ENCODE measurements at regions not wholly inside any gene's neighbourhood (a gene's known extent, or its start where the extent isn't known, plus 50 kb on each side); places are given as distances from the start of the nearest gene placed in this dataset.

DNA sequence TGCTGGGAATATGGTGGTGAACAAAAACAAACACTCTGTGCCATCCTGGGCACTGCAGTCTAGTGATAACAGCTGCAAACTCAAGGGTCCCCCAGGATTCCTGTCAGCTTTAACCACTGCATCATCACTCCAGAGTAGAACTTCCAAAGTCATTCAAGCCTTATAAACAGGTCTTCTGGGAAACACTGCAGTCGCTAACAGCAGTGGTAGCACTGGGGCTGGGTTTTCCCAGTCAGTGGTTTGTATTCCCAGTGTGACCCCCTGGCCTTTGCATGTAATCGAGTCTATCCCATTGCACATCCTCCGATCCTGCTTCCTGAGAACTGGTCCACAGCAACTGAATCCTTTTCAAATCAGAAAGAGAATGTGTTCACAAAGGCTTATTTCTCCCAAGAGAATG is 623.5 kb downstream of the EDEM1 start:
- TF ChIP-seq EP300 (IDR thresholded peaks at IDR 0.05) (no peak), POLR2AphosphoS5 (IDR thresholded peaks at IDR 0.05) (no peak), POLR2A (IDR thresholded peaks at IDR 0.05) (no peak)
- TF ChIP-seq, protein P1, sequence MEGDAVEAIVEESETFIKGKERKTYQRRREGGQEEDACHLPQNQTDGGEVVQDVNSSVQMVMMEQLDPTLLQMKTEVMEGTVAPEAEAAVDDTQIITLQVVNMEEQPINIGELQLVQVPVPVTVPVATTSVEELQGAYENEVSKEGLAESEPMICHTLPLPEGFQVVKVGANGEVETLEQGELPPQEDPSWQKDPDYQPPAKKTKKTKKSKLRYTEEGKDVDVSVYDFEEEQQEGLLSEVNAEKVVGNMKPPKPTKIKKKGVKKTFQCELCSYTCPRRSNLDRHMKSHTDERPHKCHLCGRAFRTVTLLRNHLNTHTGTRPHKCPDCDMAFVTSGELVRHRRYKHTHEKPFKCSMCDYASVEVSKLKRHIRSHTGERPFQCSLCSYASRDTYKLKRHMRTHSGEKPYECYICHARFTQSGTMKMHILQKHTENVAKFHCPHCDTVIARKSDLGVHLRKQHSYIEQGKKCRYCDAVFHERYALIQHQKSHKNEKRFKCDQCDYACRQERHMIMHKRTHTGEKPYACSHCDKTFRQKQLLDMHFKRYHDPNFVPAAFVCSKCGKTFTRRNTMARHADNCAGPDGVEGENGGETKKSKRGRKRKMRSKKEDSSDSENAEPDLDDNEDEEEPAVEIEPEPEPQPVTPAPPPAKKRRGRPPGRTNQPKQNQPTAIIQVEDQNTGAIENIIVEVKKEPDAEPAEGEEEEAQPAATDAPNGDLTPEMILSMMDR (IDR thresholded peaks at IDR 0.05): no peak
